Karpas-422 (cell line): ENCODE measurements at regions not wholly inside any gene's neighbourhood (a gene's known extent, or its start where the extent isn't known, plus 50 kb on each side); places are given as distances from the start of the nearest gene placed in this dataset.

ENCODE experiments used
- DNase-seq: peaks from one replicate; pipeline ENCODE4 v3.0.0-alpha.2; 2015
- H2AFZ ChIP-seq: fragments of 200-600 bp; sonication (generic); 2 replicates; pipeline ENCODE4 v1.6.1; 2014; ENCODE audit warnings: antibody characterized with exemption, low read length, mixed read lengths
- H3K27ac ChIP-seq: fragments of 200-600 bp; sonication (generic); 2 replicates; pipeline ENCODE4 v1.5.1; 2014; ENCODE audit warnings: mild to moderate bottlenecking, low read length, moderate library complexity
- H3K27me3 ChIP-seq: fragments of 200-600 bp; sonication (generic); 2 replicates; pipeline ENCODE4 v1.6.1; 2014; ENCODE audit warnings: low read length, mixed read lengths
- H3K36me3 ChIP-seq: fragments of 200-600 bp; sonication (generic); 2 replicates; pipeline ENCODE4 v1.6.1; 2014; ENCODE audit warnings: low read length, mixed read lengths; ENCODE audit not compliant: insufficient read depth
- H3K4me1 ChIP-seq: fragments of 200-600 bp; sonication (generic); 2 replicates; pipeline ENCODE4 v1.6.1; 2014; ENCODE audit warnings: mild to moderate bottlenecking, low read length, mixed read lengths
- H3K4me2 ChIP-seq: fragments of 200-600 bp; sonication (generic); 2 replicates; pipeline ENCODE4 v1.6.1; 2014; ENCODE audit warnings: low read length, low read depth, mild to moderate bottlenecking; ENCODE audit not compliant: poor library complexity, severe bottlenecking
- H3K4me3 ChIP-seq: fragments of 200-600 bp; sonication (generic); 2 replicates; pipeline ENCODE4 v1.5.1; 2014; ENCODE audit warnings: mild to moderate bottlenecking, antibody characterized with exemption, low read length, mixed read lengths
- H3K79me2 ChIP-seq: fragments of 200-600 bp; sonication (generic); 2 replicates; pipeline ENCODE4 v1.6.1; 2014; ENCODE audit warnings: mild to moderate bottlenecking, low read length, mixed read lengths
- H3K9ac ChIP-seq: fragments of 200-600 bp; sonication (generic); 2 replicates; pipeline ENCODE4 v1.6.0; 2014; ENCODE audit warnings: low read length
- H3K9me2 ChIP-seq: fragments of 200-600 bp; sonication (generic), shearing (Covaris generic); replicated peaks from 2 replicates; pipeline ENCODE4 v1.6.0; 2014; ENCODE audit warnings: mild to moderate bottlenecking, low read length, moderate library complexity; ENCODE audit not compliant: insufficient read depth
- H3K9me3 ChIP-seq: fragments of 300-700, 200-600 bp; sonication (generic); 2 replicates; pipeline ENCODE4 v1.6.1; 2014; ENCODE audit warnings: low read length, mixed read lengths
- H4K20me1 ChIP-seq: fragments of 200-600 bp; sonication (generic); 2 replicates; pipeline ENCODE4 v1.6.1; 2014; ENCODE audit warnings: mild to moderate bottlenecking, antibody characterized with exemption, low read length, low read depth; ENCODE audit not compliant: insufficient read depth

GRCh38 chr21:20644552-20644951 is 353.7 kb upstream of the NCAM2 start:
- no peaks in the 10 kb centered on the region for H3K4me1 ChIP-seq
- no peak overlapping the region for H3K4me2 ChIP-seq
- DNase-seq, result no peak
- no peak overlapping the region for H3K27ac ChIP-seq
- no peak overlapping the region for H2AFZ ChIP-seq
- peaks cover 4% of the 10 kb centered on the region for H3K9me3 ChIP-seq
- no peak overlapping the region for H3K4me3 ChIP-seq
- no peak overlapping the region for H3K9ac ChIP-seq
- no peaks in the 10 kb centered on the region for H3K36me3 ChIP-seq
- no peaks in the 10 kb centered on the region for H4K20me1 ChIP-seq
- no peaks in the 10 kb centered on the region for H3K79me2 ChIP-seq
- no peaks in the 10 kb centered on the region for H3K9me2 ChIP-seq
- no peaks in the 10 kb centered on the region for H3K27me3 ChIP-seq

GRCh38 chr21:20645344-20645743 is 352.9 kb upstream of the NCAM2 start:
- H2AFZ ChIP-seq, result no peak overlapping the region
- H3K9me3 ChIP-seq, result peaks cover 4% of the 10 kb centered on the region

GRCh38 chr21:20646431-20647165 is 351.6 kb upstream of the NCAM2 start:
- Histone ChIP-seq H3K79me2 (no peaks in the 10 kb centered on the region), H3K9me2 (no peaks in the 10 kb centered on the region), H2AFZ (no peak overlapping the region), H3K4me1 (no peaks in the 10 kb centered on the region), H3K9me3 (peaks cover 4% of the 10 kb centered on the region), H3K9ac (no peak overlapping the region), H3K27ac (no peak overlapping the region), H3K27me3 (no peaks in the 10 kb centered on the region), H3K4me3 (no peak overlapping the region), H3K36me3 (no peaks in the 10 kb centered on the region), H3K4me2 (no peak overlapping the region), H4K20me1 (no peaks in the 10 kb centered on the region)
- no peak for DNase-seq

More at GRCh38 chr21:20645344-20645743, 352.9 kb upstream of the NCAM2 start:
- Histone ChIP-seq H3K79me2 (no peaks in the 10 kb centered on the region), H3K4me1 (no peaks in the 10 kb centered on the region), H4K20me1 (no peaks in the 10 kb centered on the region), H3K9ac (no peak overlapping the region), H3K27me3 (no peaks in the 10 kb centered on the region), H3K9me2 (no peaks in the 10 kb centered on the region), H3K36me3 (no peaks in the 10 kb centered on the region), H3K4me3 (no peak overlapping the region), H3K4me2 (no peak overlapping the region), H3K27ac (no peak overlapping the region)
- no peak for DNase-seq

- no peaks in the 10 kb centered on the region for H3K9me2 ChIP-seq
- H3K4me3 ChIP-seq, result no peak overlapping the region
- H3K4me1 ChIP-seq, result no peaks in the 10 kb centered on the region
- H3K27ac ChIP-seq, result no peak overlapping the region
- H3K4me2 ChIP-seq, result no peak overlapping the region
- DNase-seq, result no peak
- no peaks in the 10 kb centered on the region for H3K79me2 ChIP-seq
- H3K9ac ChIP-seq, result no peak overlapping the region
- peaks cover 4% of the 10 kb centered on the region for H3K9me3 ChIP-seq
- H3K27me3 ChIP-seq, result no peaks in the 10 kb centered on the region
- H3K36me3 ChIP-seq, result no peaks in the 10 kb centered on the region
- no peak overlapping the region for H2AFZ ChIP-seq
- no peaks in the 10 kb centered on the region for H4K20me1 ChIP-seq
These were observed 350.6 kb upstream of the NCAM2 start for GRCh38 chr21:20647607-20648006.

GRCh38 chr21:20649231-20649630 is 349.0 kb upstream of the NCAM2 start:
- Histone ChIP-seq H3K4me1 (no peaks in the 10 kb centered on the region), H3K27me3 (no peaks in the 10 kb centered on the region), H2AFZ (no peak overlapping the region), H3K9me3 (peaks cover 4% of the 10 kb centered on the region), H3K27ac (no peak overlapping the region), H3K9me2 (no peaks in the 10 kb centered on the region), H3K4me2 (no peak overlapping the region), H4K20me1 (no peaks in the 10 kb centered on the region), H3K36me3 (no peaks in the 10 kb centered on the region), H3K79me2 (no peaks in the 10 kb centered on the region), H3K4me3 (no peak overlapping the region), H3K9ac (no peak overlapping the region)
- no peak for DNase-seq

GRCh38 chr21:20652846-20653245 is 345.4 kb upstream of the NCAM2 start:
- Histone ChIP-seq H3K9me3 (no peaks in the 10 kb centered on the region), H3K27ac (no peak overlapping the region), H3K36me3 (no peaks in the 10 kb centered on the region), H3K79me2 (no peaks in the 10 kb centered on the region), H3K4me3 (no peak overlapping the region), H3K9me2 (no peaks in the 10 kb centered on the region), H3K9ac (no peak overlapping the region), H3K4me1 (no peaks in the 10 kb centered on the region), H3K4me2 (no peak overlapping the region), H4K20me1 (no peaks in the 10 kb centered on the region), H3K27me3 (no peaks in the 10 kb centered on the region), H2AFZ (no peak overlapping the region)
- no peak for DNase-seq

GRCh38 chr21:20661246-20661645 is 337.0 kb upstream of the NCAM2 start:
- no peak overlapping the region for H2AFZ ChIP-seq
- no peak for DNase-seq

GRCh38 chr21:20661745-20662422 is 336.3 kb upstream of the NCAM2 start:
- Histone ChIP-seq H3K36me3 (no peaks in the 10 kb centered on the region), H3K79me2 (no peaks in the 10 kb centered on the region)

More at GRCh38 chr21:20661246-20661645, 337.0 kb upstream of the NCAM2 start:
- H3K27me3 ChIP-seq, result no peaks in the 10 kb centered on the region
- H4K20me1 ChIP-seq, result no peaks in the 10 kb centered on the region
- H3K4me1 ChIP-seq, result no peaks in the 10 kb centered on the region
- H3K9me3 ChIP-seq, result no peaks in the 10 kb centered on the region; the same call in 1 of the 2 replicates
- H3K27ac ChIP-seq, result no peak overlapping the region
- no peaks in the 10 kb centered on the region for H3K36me3 ChIP-seq
- H3K9ac ChIP-seq, result no peak overlapping the region
- H3K4me3 ChIP-seq, result no peak overlapping the region
- no peak overlapping the region for H3K4me2 ChIP-seq
- no peaks in the 10 kb centered on the region for H3K9me2 ChIP-seq
- no peaks in the 10 kb centered on the region for H3K79me2 ChIP-seq

More at GRCh38 chr21:20661745-20662422, 336.3 kb upstream of the NCAM2 start:
- H3K4me3 ChIP-seq, result no peak overlapping the region
- H3K9ac ChIP-seq, result no peak overlapping the region
- no peak overlapping the region for H3K4me2 ChIP-seq
- no peak for DNase-seq
- H4K20me1 ChIP-seq, result no peaks in the 10 kb centered on the region
- H3K9me3 ChIP-seq, result no peaks in the 10 kb centered on the region; the same call in 1 of the 2 replicates
- no peaks in the 10 kb centered on the region for H3K9me2 ChIP-seq
- H3K4me1 ChIP-seq, result no peaks in the 10 kb centered on the region
- no peak overlapping the region for H3K27ac ChIP-seq
- H3K27me3 ChIP-seq, result no peaks in the 10 kb centered on the region
- H2AFZ ChIP-seq, result no peak overlapping the region
